ENCODE measurements at regions not wholly inside any gene's neighbourhood (a gene's known extent, or its start where the extent isn't known, plus 50 kb on each side); places are given as distances from the start of the nearest gene placed in this dataset.

GRCh38 chr5:67289763-67290521 lies 93.3 kb upstream of the CD180 start:
- DNase-seq (ENCODE audit: insufficient read length): no peak
- FAIRE-seq: no peak
- TF ChIP-seq POLR2AphosphoS5 (IDR thresholded peaks at IDR 0.05; ENCODE audit: low read depth, low read length) (no peak), POLR2A (IDR thresholded peaks at IDR 0.05; ENCODE audit: low read depth, low read length) (no peak), TAF1 (IDR thresholded peaks at IDR 0.05; ENCODE audit: borderline replicate concordance, low read depth, low read length) (no peak)

- DNase-seq (ENCODE audit: insufficient read length): no peak
- TF ChIP-seq POLR2A (IDR thresholded peaks at IDR 0.05; ENCODE audit: low read depth, low read length) (no peak), TAF1 (IDR thresholded peaks at IDR 0.05; ENCODE audit: borderline replicate concordance, low read depth, low read length) (no peak), POLR2AphosphoS5 (IDR thresholded peaks at IDR 0.05; ENCODE audit: low read depth, low read length) (no peak)
- FAIRE-seq: no peak
Observed at GRCh38 chr5:67287510-67288268, 91.1 kb upstream of the CD180 start.

- FAIRE-seq: no peak
- no peak for TF ChIP-seq POLR2A (IDR thresholded peaks at IDR 0.05; ENCODE audit: low read depth, low read length)
- TF ChIP-seq TAF1 (IDR thresholded peaks at IDR 0.05; ENCODE audit: borderline replicate concordance, low read depth, low read length): no peak
- no peak for TF ChIP-seq POLR2AphosphoS5 (IDR thresholded peaks at IDR 0.05; ENCODE audit: low read depth, low read length)
- DNase-seq (ENCODE audit: insufficient read length): no peak
Observed at GRCh38 chr5:67286006-67286405, 89.4 kb upstream of the CD180 start.

GRCh38 chr5:67283988-67284487 lies 87.4 kb upstream of the CD180 start:
- TF ChIP-seq POLR2A (IDR thresholded peaks at IDR 0.05; ENCODE audit: low read depth, low read length) (no peak), TAF1 (IDR thresholded peaks at IDR 0.05; ENCODE audit: borderline replicate concordance, low read depth, low read length) (no peak), POLR2AphosphoS5 (IDR thresholded peaks at IDR 0.05; ENCODE audit: low read depth, low read length) (no peak)
- no peak for FAIRE-seq

GRCh38 chr5:67283275-67283987 lies 86.8 kb upstream of the CD180 start:
- FAIRE-seq (no peak), DNase-seq (ENCODE audit: insufficient read length) (no peak)
- TF ChIP-seq POLR2AphosphoS5 (IDR thresholded peaks at IDR 0.05; ENCODE audit: low read depth, low read length) (no peak), POLR2A (IDR thresholded peaks at IDR 0.05; ENCODE audit: low read depth, low read length) (no peak), TAF1 (IDR thresholded peaks at IDR 0.05; ENCODE audit: borderline replicate concordance, low read depth, low read length) (no peak)

More at GRCh38 chr5:67283988-67284487, 87.4 kb upstream of the CD180 start:
- DNase-seq (ENCODE audit: insufficient read length): no peak

- DNase-seq (ENCODE audit: insufficient read length): no peak
- no peak for FAIRE-seq
- TF ChIP-seq POLR2A (IDR thresholded peaks at IDR 0.05; ENCODE audit: low read depth, low read length): no peak
- no peak for TF ChIP-seq POLR2AphosphoS5 (IDR thresholded peaks at IDR 0.05; ENCODE audit: low read depth, low read length)
- TF ChIP-seq TAF1 (IDR thresholded peaks at IDR 0.05; ENCODE audit: borderline replicate concordance, low read depth, low read length): no peak
Observed at GRCh38 chr5:67281874-67282273, 85.3 kb upstream of the CD180 start.

GRCh38 chr5:67273689-67274356 lies 77.2 kb upstream of the CD180 start:
- TF ChIP-seq TAF1 (IDR thresholded peaks at IDR 0.05; ENCODE audit: borderline replicate concordance, low read depth, low read length) (no peak), POLR2A (IDR thresholded peaks at IDR 0.05; ENCODE audit: low read depth, low read length) (no peak), POLR2AphosphoS5 (IDR thresholded peaks at IDR 0.05; ENCODE audit: low read depth, low read length) (no peak)
- FAIRE-seq (no peak), DNase-seq (ENCODE audit: insufficient read length) (no peak)

- DNase-seq (ENCODE audit: insufficient read length) (no peak), FAIRE-seq (no peak)
- TF ChIP-seq TAF1 (IDR thresholded peaks at IDR 0.05; ENCODE audit: borderline replicate concordance, low read depth, low read length) (no peak), POLR2AphosphoS5 (IDR thresholded peaks at IDR 0.05; ENCODE audit: low read depth, low read length) (no peak), POLR2A (IDR thresholded peaks at IDR 0.05; ENCODE audit: low read depth, low read length) (no peak)
Observed at GRCh38 chr5:67272453-67273130, 76.0 kb upstream of the CD180 start.

GRCh38 chr5:67268231-67269021 lies 71.8 kb upstream of the CD180 start:
- DNase-seq (ENCODE audit: insufficient read length) (no peak), FAIRE-seq (no peak)
- no peak for TF ChIP-seq POLR2AphosphoS5 (IDR thresholded peaks at IDR 0.05; ENCODE audit: low read depth, low read length)
- TF ChIP-seq POLR2A (IDR thresholded peaks at IDR 0.05; ENCODE audit: low read depth, low read length): no peak
- TF ChIP-seq TAF1 (IDR thresholded peaks at IDR 0.05; ENCODE audit: borderline replicate concordance, low read depth, low read length): no peak
